H9 (cell line): ENCODE measurements at regions not wholly inside any gene's neighbourhood (a gene's known extent, or its start where the extent isn't known, plus 50 kb on each side); places are given as distances from the start of the nearest gene placed in this dataset.

Source experiments
- DNase-seq: peaks from one replicate; pipeline ENCODE4 v3.0.0-alpha.2; 2017
- H2AFZ ChIP-seq: one replicate; pipeline ENCODE4 v1.6.1; 2013; ENCODE audit warnings: mild to moderate bottlenecking, low read length, control low read depth, moderate library complexity
- H2AK5ac ChIP-seq: 2 replicates; pipeline ENCODE4 v1.6.1; 2013; ENCODE audit warnings: low read length, control low read depth, mixed read lengths; ENCODE audit not compliant: insufficient read length
- H2BK120ac ChIP-seq: one replicate; pipeline ENCODE4 v1.6.1; 2013; ENCODE audit warnings: low read depth, mild to moderate bottlenecking, low read length, control low read depth, inconsistent platforms; ENCODE audit not compliant: poor library complexity, severe bottlenecking
- H2BK12ac ChIP-seq: 2 replicates; pipeline ENCODE4 v1.6.1; 2013; ENCODE audit warnings: low read length, control low read depth, mixed read lengths, low read depth; ENCODE audit not compliant: insufficient read length
- H2BK15ac ChIP-seq: 2 replicates; pipeline ENCODE4 v1.6.1; 2013; ENCODE audit warnings: low read depth, low read length, control low read depth
- H2BK20ac ChIP-seq: one replicate; pipeline ENCODE4 v1.6.1; 2013; ENCODE audit warnings: low read depth, mild to moderate bottlenecking, low read length, control low read depth, inconsistent platforms; ENCODE audit not compliant: poor library complexity, severe bottlenecking
- H2BK5ac ChIP-seq: 2 replicates; pipeline ENCODE4 v1.6.1; 2013; ENCODE audit warnings: low read length, control low read depth, mixed read lengths; ENCODE audit not compliant: insufficient read length
- H3K14ac ChIP-seq: 2 replicates; pipeline ENCODE4 v1.6.1; 2013; ENCODE audit warnings: low read length, control low read depth; ENCODE audit not compliant: insufficient read depth
- H3K18ac ChIP-seq: 2 replicates; pipeline ENCODE4 v1.6.1; 2013; ENCODE audit warnings: low read depth, mild to moderate bottlenecking, mixed read lengths, low read length, control low read depth; ENCODE audit not compliant: insufficient read length
- H3K23ac ChIP-seq: 2 replicates; pipeline ENCODE4 v1.6.1; 2013; ENCODE audit warnings: low read length, control low read depth, mixed read lengths, low read depth; ENCODE audit not compliant: insufficient read length
- H3K23me2 ChIP-seq: 2 replicates; pipeline ENCODE4 v1.6.1; 2013; ENCODE audit warnings: low read depth, mild to moderate bottlenecking, mixed read lengths, low read length, control low read depth; ENCODE audit not compliant: insufficient read length, poor library complexity, severe bottlenecking
- H3K27ac ChIP-seq: 2 replicates; pipeline ENCODE4 v1.5.1; 2013; ENCODE audit warnings: low read length, control low read depth, mixed read lengths, low read depth; ENCODE audit not compliant: insufficient read length
- H3K27me3 ChIP-seq: 2 replicates; pipeline ENCODE4 v1.6.1; 2013; ENCODE audit warnings: low read length, control low read depth, inconsistent platforms; ENCODE audit not compliant: insufficient read depth
- H3K4ac ChIP-seq: 2 replicates; pipeline ENCODE4 v1.6.1; 2013; ENCODE audit warnings: low read depth, mild to moderate bottlenecking, control low read depth, inconsistent platforms, low read length, moderate library complexity
- H3K4me1 ChIP-seq: 2 replicates; pipeline ENCODE4 v1.6.1; 2013; ENCODE audit warnings: low read length, control low read depth, inconsistent platforms; ENCODE audit not compliant: insufficient read depth
- H3K4me2 ChIP-seq: 2 replicates; pipeline ENCODE4 v1.6.1; 2013; ENCODE audit warnings: low read length, control low read depth, mixed read lengths; ENCODE audit not compliant: insufficient read length, insufficient read depth
- H3K56ac ChIP-seq: 2 replicates; pipeline ENCODE4 v1.6.1; 2013; ENCODE audit warnings: low read depth, mild to moderate bottlenecking, mixed read lengths, low read length, control low read depth; ENCODE audit not compliant: insufficient read length
- H3K79me1 ChIP-seq: 2 replicates; pipeline ENCODE4 v1.6.1; 2013; ENCODE audit warnings: low read depth, mild to moderate bottlenecking, moderate library complexity, low read length, control low read depth, inconsistent platforms; ENCODE audit not compliant: insufficient read depth, poor library complexity, severe bottlenecking
- H3K79me2 ChIP-seq: 2 replicates; pipeline ENCODE4 v1.6.1; 2013; ENCODE audit warnings: low read length, control low read depth, inconsistent platforms; ENCODE audit not compliant: insufficient read depth
- H3K9ac ChIP-seq: 2 replicates; pipeline ENCODE4 v1.6.1; 2013; ENCODE audit warnings: low read length, control low read depth, mixed read lengths; ENCODE audit not compliant: insufficient read length; ENCODE audit errors: extremely low read depth
- H3K9me3 ChIP-seq: one replicate; pipeline ENCODE4 v1.6.1; 2013; ENCODE audit warnings: low read depth, low read length, inconsistent platforms; ENCODE audit not compliant: control insufficient read depth
- H3T11ph ChIP-seq: one replicate; pipeline ENCODE4 v1.6.1; 2013; ENCODE audit warnings: mild to moderate bottlenecking, low read length, control low read depth, inconsistent platforms
- H4K20me1 ChIP-seq: one replicate; pipeline ENCODE4 v1.6.1; 2013; ENCODE audit not compliant: control insufficient read depth, insufficient read length, insufficient read depth
- H4K5ac ChIP-seq: 2 replicates; pipeline ENCODE4 v1.6.1; 2013; ENCODE audit warnings: low read depth, mild to moderate bottlenecking, mixed read lengths, low read length, control low read depth; ENCODE audit not compliant: insufficient read length
- H4K8ac ChIP-seq: replicated peaks from 2 replicates; pipeline ENCODE4 v1.6.1; 2013; ENCODE audit warnings: low read length, control low read depth, mixed read lengths, low read depth; ENCODE audit not compliant: insufficient read length
- H4K91ac ChIP-seq: 2 replicates; pipeline ENCODE4 v1.6.1; 2013; ENCODE audit warnings: low read depth, mild to moderate bottlenecking, moderate library complexity, mixed read lengths, low read length, control low read depth; ENCODE audit not compliant: insufficient read length
- H3K27ac Mint-ChIP-seq, 3 experiments: 2 replicates in 2 of 3; 3 replicates in 1 of 3; pipeline ENCODE4 v1.8.0; 2020 to 2021; ENCODE audit warnings: mixed read lengths in 3 of 3, mild to moderate bottlenecking in 1 of 3, moderate library complexity in 1 of 3
- H3K27me3 Mint-ChIP-seq: 2 replicates; pipeline ENCODE4 v1.8.0; 2021; ENCODE audit warnings: low read depth, mild to moderate bottlenecking, moderate library complexity, mixed read lengths
- H3K36me3 Mint-ChIP-seq, 3 experiments: 2 replicates in 2 of 3; 3 replicates in 1 of 3; pipeline ENCODE4 v1.8.0; 2020 to 2021; ENCODE audit warnings: low read depth in 3 of 3, mixed read lengths in 3 of 3; ENCODE audit not compliant: insufficient read depth in 1 of 3
- H3K4me1 Mint-ChIP-seq, 2 experiments: 2 replicates each; pipeline ENCODE4 v1.8.0; 2020; ENCODE audit warnings: mixed read lengths in 2 of 2
- H3K4me3 Mint-ChIP-seq, 2 experiments: 2 replicates in 1 of 2; 3 replicates in 1 of 2; pipeline ENCODE4 v1.8.0; 2020 to 2021; ENCODE audit warnings: mild to moderate bottlenecking in 2 of 2, mixed read lengths in 2 of 2, moderate library complexity in 1 of 2
- H3K9me3 Mint-ChIP-seq, 2 experiments: 2 replicates in 1 of 2; 3 replicates in 1 of 2; pipeline ENCODE4 v1.8.0; 2020; ENCODE audit warnings: mild to moderate bottlenecking in 2 of 2, mixed read lengths in 2 of 2, moderate library complexity in 1 of 2
- WGBS: extraction: QIAGEN DNeasy Blood & Tissue Kit; methylation state at CpG from one replicate; pipeline ENCODE4 v1.1.7; 2013; ENCODE audit warnings: missing lambda C conversion rate, low lambda C conversion rate, mixed read lengths; ENCODE audit not compliant: insufficient read length; ENCODE audit errors: extremely low coverage; 5-methylcytosine and 5-hydroxymethylcytosine counted together
- TF ChIP-seq, protein P1 (sequence below): fragments of 200-600 bp; sonication (generic); conservative IDR thresholded peaks from 3 replicates; pipeline ENCODE4 v1.8.0; 2021; ENCODE audit warnings: antibody characterized with exemption, mild to moderate bottlenecking

DNA sequence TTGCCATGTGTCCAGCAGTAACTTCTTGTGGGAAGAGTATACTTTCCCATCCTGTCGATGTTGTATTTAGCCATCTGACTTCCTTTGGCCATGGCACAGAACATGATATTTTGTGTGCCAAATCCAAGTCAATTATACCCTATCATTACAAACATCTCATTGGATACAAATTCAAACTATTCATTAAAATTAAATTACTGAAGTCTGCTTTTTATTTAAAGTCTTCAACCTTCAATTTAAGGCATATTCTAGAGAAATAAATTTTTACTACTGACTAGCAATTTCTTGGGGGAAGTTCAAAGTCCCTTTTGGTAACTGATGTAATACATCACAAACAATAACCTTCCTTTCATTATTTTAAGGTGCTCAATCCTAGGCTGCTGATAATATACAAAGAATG is 192.6 kb downstream of the SLC6A15 start:
- TF ChIP-seq, protein P1, sequence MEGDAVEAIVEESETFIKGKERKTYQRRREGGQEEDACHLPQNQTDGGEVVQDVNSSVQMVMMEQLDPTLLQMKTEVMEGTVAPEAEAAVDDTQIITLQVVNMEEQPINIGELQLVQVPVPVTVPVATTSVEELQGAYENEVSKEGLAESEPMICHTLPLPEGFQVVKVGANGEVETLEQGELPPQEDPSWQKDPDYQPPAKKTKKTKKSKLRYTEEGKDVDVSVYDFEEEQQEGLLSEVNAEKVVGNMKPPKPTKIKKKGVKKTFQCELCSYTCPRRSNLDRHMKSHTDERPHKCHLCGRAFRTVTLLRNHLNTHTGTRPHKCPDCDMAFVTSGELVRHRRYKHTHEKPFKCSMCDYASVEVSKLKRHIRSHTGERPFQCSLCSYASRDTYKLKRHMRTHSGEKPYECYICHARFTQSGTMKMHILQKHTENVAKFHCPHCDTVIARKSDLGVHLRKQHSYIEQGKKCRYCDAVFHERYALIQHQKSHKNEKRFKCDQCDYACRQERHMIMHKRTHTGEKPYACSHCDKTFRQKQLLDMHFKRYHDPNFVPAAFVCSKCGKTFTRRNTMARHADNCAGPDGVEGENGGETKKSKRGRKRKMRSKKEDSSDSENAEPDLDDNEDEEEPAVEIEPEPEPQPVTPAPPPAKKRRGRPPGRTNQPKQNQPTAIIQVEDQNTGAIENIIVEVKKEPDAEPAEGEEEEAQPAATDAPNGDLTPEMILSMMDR, result no peak
- no peak overlapping the region for H4K91ac ChIP-seq
- no peak overlapping the region for H2BK20ac ChIP-seq
- H4K20me1 ChIP-seq, result no peaks in the 10 kb centered on the region
- H2AFZ ChIP-seq, result no peak overlapping the region
- Mint-ChIP-seq H3K4me1 (peaks cover 11 to 20% of the 10 kb centered on the region in 2 experiments), H3K9me3 (no peaks in the 10 kb centered on the region; a peak in 1 of 5 replicates), H3K36me3 (no peaks in the 10 kb centered on the region; a peak in 1 of 7 replicates), H3K27me3 (no peaks in the 10 kb centered on the region), H3K27ac (no peak overlapping the region; a peak in 1 of 7 replicates), H3K4me3 (no peak overlapping the region)
- H2AK5ac ChIP-seq, result no peak overlapping the region
- H4K5ac ChIP-seq, result no peak overlapping the region
- no peaks in the 10 kb centered on the region for H3K4me1 ChIP-seq
- no peak overlapping the region for H3K4ac ChIP-seq
- no peak overlapping the region for H4K8ac ChIP-seq
- H2BK5ac ChIP-seq, result no peak overlapping the region
- no peak overlapping the region for H3K27ac ChIP-seq
- H2BK15ac ChIP-seq, result no peak overlapping the region
- H3K23me2 ChIP-seq, result no peaks in the 10 kb centered on the region
- no peak overlapping the region for H3K18ac ChIP-seq
- H3T11ph ChIP-seq, result no peak overlapping the region
- no peak overlapping the region for H3K14ac ChIP-seq
- H2BK120ac ChIP-seq, result no peak overlapping the region
- H2BK12ac ChIP-seq, result no peak overlapping the region
- no CpG with 5 or more reads among the region's 1 CpG for WGBS
- no peak overlapping the region for H3K23ac ChIP-seq
- no peaks in the 10 kb centered on the region for H3K79me2 ChIP-seq
- DNase-seq, result no peak
- H3K27me3 ChIP-seq, result no peaks in the 10 kb centered on the region
- no peaks in the 10 kb centered on the region for H3K9me3 ChIP-seq
- H3K56ac ChIP-seq, result no peak overlapping the region
- H3K4me2 ChIP-seq, result no peak overlapping the region
- no peak overlapping the region for H3K9ac ChIP-seq
- no peaks in the 10 kb centered on the region for H3K79me1 ChIP-seq
